HG03025 (cell line): ENCODE measurements at regions not wholly inside any gene's neighbourhood (a gene's known extent, or its start where the extent isn't known, plus 50 kb on each side); places are given as distances from the start of the nearest gene placed in this dataset.
A peak's percentile ranks its signal among the peaks of the same experiment; 100 is the strongest.
"Not testable (repeated sequence)": the region's sequence is repeated elsewhere in the genome, so short reads cannot be mapped to it uniquely, and the experiment has no call there.

Source experiments
- ATAC-seq: cut with Tn5 transposase; IDR thresholded peaks from one replicate; pipeline ENCODE4 v1.9.1; 2021; ENCODE audit warnings: mild to moderate bottlenecking, moderate library complexity; ENCODE audit not compliant: unreplicated experiment, low FRiP score

GRCh38 chr1:199546323-199546722 lies 481.2 kb upstream of the NR5A2 start:
- ATAC-seq: no peak

DNA sequence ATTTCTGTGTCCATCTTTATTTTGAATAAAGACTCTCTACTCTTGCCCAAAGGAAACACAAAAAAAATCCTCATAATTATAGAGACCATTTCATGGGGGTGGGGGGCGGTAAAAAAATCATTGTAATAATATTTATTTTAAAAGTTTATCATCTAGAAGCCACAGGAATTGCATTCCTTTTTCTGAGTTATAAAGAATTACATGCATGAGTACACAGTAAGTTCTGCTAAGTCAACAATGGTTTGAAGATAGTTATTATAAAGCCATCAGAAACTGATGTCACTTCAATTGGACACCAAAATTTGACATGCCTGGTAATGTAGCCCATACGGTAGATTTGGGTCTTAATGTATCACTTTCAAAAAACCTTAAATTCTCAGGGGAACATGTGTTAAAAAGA lies 478.1 kb upstream of the NR5A2 start:
- no peak for ATAC-seq

DNA sequence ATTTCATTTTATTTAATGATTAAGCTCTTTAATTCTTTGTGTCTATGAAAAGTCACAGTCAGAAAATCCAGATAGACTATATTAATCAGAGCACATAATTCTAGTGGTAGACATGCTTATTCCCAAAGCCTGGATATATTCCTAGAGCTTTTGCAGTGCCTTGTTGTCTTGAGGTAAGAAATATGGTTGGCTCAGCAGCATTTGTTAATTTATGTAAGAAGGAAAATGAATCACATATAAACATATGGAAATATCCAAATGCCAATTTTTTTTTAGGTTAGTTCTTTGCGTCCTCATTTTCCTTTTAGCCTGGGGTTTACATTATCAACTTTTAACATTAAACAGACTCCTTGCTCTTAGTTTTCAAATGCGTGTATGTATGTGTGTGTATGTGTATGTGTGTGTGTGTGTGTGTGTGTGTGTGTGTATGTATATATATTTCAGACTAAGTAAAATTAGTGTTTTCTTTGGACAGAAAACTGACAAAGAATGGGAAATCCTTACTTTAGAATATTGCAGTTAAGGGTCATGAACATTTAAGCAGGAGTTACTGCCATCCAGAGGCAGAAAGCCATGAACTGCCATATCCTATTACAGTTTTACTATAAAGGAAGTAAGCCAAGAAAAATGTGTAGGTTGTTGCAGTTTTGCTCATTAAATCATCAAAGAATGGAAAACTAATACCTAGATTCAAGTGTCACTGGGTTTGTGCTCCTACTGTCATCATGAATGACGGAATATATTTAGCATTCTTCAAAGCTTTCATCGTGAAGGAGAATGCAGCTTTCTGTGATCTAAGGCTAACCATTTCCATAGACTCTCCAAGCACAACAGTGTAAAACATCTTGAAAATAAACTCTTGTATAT lies 477.1 kb upstream of the NR5A2 start:
- ATAC-seq: no peak

DNA sequence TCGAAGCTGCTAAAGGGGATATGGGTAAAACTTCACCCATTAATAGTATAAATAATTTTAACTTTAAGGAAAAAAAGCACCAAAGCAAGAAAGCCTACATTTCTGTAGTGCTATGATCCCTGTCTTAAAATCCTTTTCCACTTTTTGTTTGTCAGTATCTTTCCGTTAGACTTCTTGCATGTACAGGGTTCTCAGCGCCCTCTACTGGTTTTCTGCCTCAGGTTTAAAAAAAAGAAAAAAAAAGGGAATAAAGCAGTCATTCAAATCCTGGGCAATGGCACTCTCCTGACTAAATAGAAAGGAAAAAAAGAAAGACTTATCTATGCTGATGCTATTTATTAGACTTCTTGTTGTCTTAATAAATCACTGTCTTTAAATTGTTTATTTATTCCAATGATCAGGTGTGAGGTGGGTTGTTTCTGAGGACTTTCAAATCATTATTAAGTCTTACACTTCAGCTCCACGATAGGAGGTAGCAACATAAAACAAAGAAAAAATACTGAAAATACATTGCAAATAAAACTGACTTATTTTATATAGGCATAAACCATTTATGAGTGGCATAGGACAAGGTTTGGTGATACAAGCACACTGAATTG lies 475.4 kb upstream of the NR5A2 start:
- ATAC-seq: no peak

DNA sequence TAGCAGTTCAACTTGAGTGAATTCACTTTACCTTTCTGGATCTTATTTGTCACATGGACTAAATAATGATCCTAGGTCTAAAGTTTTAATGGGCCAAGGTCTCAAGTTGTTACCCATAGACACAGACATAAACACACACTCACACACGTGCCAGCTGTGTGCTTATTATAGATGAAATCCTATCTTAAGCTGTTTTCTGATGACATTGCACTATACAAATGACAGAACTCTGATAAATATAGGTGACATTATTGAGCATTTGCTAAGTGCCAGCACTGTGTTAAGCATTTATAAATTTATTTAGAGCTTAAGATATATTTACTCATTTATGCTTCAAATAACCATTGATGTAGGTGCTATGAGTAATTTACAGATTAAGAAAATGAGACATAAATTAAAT lies 474.4 kb upstream of the NR5A2 start:
- ATAC-seq: no peak

DNA sequence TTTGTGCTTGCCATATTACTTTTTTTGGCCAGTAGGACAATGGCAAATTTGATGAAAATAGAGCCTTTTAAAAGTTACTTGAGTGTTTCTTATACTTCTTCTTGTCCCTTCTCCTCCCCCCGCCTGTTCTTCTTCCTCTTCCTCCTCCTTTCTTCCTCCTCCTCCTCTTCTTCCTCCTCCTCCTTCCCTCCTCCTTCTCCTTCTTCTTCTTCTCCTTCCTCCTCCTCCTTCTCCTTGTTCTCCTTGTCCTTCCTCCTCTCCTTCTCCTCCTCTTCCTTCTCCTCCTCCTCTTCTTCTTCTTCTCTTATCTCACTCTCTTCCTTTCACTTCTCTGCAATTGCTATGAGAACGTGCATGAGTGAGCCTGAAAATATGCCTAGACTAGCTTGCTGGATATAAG lies 466.2 kb upstream of the NR5A2 start:
- ATAC-seq: no peak

- ATAC-seq: no peak
Observed at GRCh38 chr1:199573047-199573446, 454.5 kb upstream of the NR5A2 start.

DNA sequence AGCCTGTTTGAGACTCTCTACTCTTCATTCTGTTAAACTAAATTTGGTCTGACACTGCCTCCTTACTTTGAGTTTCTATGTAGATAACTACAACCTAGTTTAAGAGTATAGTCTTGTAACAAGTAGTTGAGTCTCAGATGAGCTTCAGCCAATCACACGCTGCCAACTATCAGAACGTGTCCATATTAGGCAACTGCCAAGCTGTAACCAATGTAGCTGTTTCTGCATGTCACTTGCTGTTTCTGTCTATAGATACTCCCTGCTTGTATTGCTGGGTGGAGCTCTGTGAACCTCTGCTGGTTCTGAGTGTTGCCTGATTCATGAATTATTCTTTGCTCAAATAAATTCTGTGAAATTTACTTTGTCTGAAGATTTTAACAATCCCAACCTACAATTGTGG lies 452.6 kb upstream of the NR5A2 start:
- ATAC-seq: no peak

- no peak for ATAC-seq
Observed at GRCh38 chr1:199580300-199580699, 447.2 kb upstream of the NR5A2 start.

- ATAC-seq: no peak
Observed at GRCh38 chr1:199585392-199585791, 442.1 kb upstream of the NR5A2 start.

GRCh38 chr1:199590708-199591107 lies 436.8 kb upstream of the NR5A2 start:
- ATAC-seq: peak; percentile 64

- ATAC-seq: no peak
Observed at GRCh38 chr1:199591468-199591867, 436.0 kb upstream of the NR5A2 start.

GRCh38 chr1:199593475-199593874 lies 434.0 kb upstream of the NR5A2 start:
- no peak for ATAC-seq

GRCh38 chr1:199596448-199596847 lies 431.1 kb upstream of the NR5A2 start:
- ATAC-seq: not testable (repeated sequence)

DNA sequence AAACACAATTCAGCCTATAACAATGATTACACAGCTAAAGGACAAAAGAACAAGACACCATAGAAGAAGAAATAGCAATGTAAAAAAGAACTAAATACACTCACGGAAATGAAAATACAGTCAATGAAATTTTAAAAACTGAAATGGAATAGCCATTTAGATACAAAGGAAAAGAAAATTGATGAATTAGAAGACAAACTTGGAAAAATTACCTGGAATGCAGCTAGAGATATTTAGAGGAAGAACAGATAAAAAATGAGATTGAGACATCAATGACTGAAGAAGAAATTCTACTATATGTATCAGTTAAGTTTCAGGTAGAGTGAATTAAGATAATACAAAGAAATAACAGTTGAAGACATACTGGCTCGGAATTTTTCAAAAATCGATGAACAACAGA lies 430.4 kb upstream of the NR5A2 start:
- ATAC-seq: no peak

DNA sequence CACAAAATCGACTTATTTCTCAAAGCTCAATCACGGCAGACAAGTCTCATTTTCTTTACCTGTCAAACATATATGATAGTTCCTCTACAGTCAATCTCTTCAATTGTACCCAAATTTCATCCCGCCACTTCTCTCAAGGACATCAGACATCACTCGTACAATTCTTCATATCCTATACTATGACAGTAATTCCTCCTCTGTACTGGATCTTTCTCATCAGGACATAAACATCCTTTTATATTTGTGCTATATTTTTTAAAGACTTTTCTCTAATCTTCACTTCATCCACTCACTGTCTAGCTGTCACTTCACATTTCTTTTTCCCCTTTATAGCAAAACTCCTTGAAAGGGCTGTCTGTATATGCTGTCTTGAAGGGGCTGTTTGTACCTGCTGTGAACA lies 419.1 kb upstream of the NR5A2 start:
- no peak for ATAC-seq

- ATAC-seq: no peak
Observed at GRCh38 chr1:199612976-199613774, 414.3 kb upstream of the NR5A2 start.

DNA sequence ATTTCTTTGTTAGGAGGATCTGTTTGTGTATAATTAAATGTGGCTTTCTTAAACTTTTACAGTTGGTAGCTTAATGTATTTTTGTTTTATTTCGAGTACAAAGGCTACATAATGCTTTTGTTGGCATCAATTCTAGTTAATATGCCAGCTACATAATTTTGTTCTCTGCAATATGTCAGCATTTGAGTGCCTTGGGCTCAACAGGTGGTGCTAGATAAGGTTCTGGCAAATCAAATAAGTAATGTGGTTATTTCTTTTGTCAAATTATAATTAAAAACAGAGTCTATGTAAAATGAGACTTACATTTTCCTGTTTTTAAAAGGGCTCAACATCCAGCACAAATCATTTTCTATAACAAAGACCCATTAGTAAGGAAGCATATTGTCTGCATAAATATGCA lies 410.6 kb upstream of the NR5A2 start:
- no peak for ATAC-seq

- ATAC-seq: no peak
Observed at GRCh38 chr1:199619223-199619622, 408.3 kb upstream of the NR5A2 start.

DNA sequence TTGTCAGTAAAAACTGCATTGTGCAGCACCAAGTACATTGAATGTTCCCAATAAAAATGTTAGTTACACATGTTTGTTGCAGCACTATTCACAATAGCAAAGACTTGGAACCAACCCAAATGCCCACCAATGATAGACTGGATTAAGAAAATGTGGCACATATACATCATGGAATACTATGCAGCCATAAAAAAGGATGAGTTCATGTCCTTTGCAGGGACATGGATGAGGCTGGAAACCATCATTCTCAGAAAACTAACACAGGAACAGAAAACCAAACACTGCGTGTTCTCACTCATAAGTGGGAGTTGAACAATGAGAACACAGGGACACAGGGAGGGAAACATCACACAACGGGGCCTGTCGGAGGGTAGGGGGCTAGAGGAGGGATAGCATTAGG lies 401.3 kb upstream of the NR5A2 start:
- ATAC-seq: not testable (repeated sequence)

- ATAC-seq: no peak
Observed at GRCh38 chr1:199629624-199630023, 397.9 kb upstream of the NR5A2 start.
